HCT116 (cell line): ENCODE measurements at regions not wholly inside any gene's neighbourhood (a gene's known extent, or its start where the extent isn't known, plus 50 kb on each side); places are given as distances from the start of the nearest gene placed in this dataset.

Experiments
- CEBPB ChIP-seq: IDR thresholded peaks from 2 replicates; pipeline ENCODE4 v1.6.1; 2012; ENCODE audit warnings: low read depth
- EZH2 ChIP-seq: fragments of 200-600 bp; sonication (generic); IDR thresholded peaks from 2 replicates; pipeline ENCODE4 v1.6.1; 2017; ENCODE audit warnings: antibody characterized with exemption, mixed run types
- EZH2phosphoT487 ChIP-seq: fragments of 200-600 bp; IDR thresholded peaks from 2 replicates; pipeline ENCODE4 v1.6.1; 2018; ENCODE audit warnings: antibody characterized with exemption, borderline replicate concordance
- FOSL1 ChIP-seq: IDR thresholded peaks from 2 replicates; pipeline ENCODE4 v1.6.1; 2012; ENCODE audit warnings: low read depth
- JUND ChIP-seq: IDR thresholded peaks from 2 replicates; pipeline ENCODE4 v1.6.1; 2012
- POLR2A ChIP-seq: IDR thresholded peaks from 2 replicates; pipeline ENCODE4 v1.7.0; 2011; ENCODE audit warnings: borderline replicate concordance; ENCODE audit not compliant: insufficient read depth, insufficient read length; ENCODE audit errors: extremely low read depth
- POLR2AphosphoS5 ChIP-seq: IDR thresholded peaks from 2 replicates; pipeline ENCODE4 v1.6.1; 2011; ENCODE audit warnings: mild to moderate bottlenecking, low read depth, low read length, moderate library complexity
- SIN3A ChIP-seq: IDR thresholded peaks from 2 replicates; pipeline ENCODE4 v1.6.1; 2012; ENCODE audit warnings: low read depth
- SP1 ChIP-seq: IDR thresholded peaks from 2 replicates; pipeline ENCODE4 v1.6.1; 2012; ENCODE audit warnings: low read depth
- ZFX ChIP-seq: fragments of 450-650 bp; IDR thresholded peaks from 2 replicates; pipeline ENCODE4 v1.6.1; 2017
- TF ChIP-seq, protein P1 (sequence below), 3 experiments: fragments of 200-600 bp in 1 of 3; sonication (generic) in 1 of 3; IDR thresholded peaks in 2 of 3; conservative IDR thresholded peaks in 1 of 3; 2 replicates each; pipeline ENCODE4 v1.5.1; 2012 to 2017; ENCODE audit warnings: low read depth in 2 of 3, low read length in 2 of 3, antibody characterized with exemption in 1 of 3, borderline replicate concordance in 1 of 3, control low read depth in 1 of 3, mild to moderate bottlenecking in 1 of 3, mixed read lengths in 1 of 3, mixed run types in 1 of 3, moderate library complexity in 1 of 3; ENCODE audit not compliant: insufficient read depth in 1 of 3

DNA sequence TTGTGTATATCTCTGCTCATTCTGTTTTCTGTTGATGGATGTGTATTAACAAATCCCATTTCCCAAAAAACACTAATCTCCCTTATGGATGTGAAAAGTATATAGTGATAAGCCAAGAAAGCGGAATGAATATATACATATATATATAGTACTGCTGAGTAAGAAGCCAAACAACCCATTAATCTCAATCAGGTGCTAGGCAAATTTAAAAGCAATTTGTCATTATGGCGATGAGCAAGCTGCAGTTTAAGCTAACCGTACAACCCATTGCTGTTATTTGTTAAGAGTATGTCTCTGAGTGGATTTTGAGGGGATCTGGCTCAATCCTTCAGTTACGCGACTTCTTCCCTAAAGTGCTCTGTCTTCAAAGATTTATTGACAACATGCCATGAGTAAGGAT, 640.4 kb upstream of the ARRDC3 start:
- TF ChIP-seq JUND (no peak), POLR2A (no peak), SP1 (no peak), EZH2phosphoT487 (no peak), CEBPB (no peak), ZFX (no peak), EZH2 (no peak), POLR2AphosphoS5 (no peak), SIN3A (no peak), FOSL1 (no peak)
- TF ChIP-seq, protein P1, sequence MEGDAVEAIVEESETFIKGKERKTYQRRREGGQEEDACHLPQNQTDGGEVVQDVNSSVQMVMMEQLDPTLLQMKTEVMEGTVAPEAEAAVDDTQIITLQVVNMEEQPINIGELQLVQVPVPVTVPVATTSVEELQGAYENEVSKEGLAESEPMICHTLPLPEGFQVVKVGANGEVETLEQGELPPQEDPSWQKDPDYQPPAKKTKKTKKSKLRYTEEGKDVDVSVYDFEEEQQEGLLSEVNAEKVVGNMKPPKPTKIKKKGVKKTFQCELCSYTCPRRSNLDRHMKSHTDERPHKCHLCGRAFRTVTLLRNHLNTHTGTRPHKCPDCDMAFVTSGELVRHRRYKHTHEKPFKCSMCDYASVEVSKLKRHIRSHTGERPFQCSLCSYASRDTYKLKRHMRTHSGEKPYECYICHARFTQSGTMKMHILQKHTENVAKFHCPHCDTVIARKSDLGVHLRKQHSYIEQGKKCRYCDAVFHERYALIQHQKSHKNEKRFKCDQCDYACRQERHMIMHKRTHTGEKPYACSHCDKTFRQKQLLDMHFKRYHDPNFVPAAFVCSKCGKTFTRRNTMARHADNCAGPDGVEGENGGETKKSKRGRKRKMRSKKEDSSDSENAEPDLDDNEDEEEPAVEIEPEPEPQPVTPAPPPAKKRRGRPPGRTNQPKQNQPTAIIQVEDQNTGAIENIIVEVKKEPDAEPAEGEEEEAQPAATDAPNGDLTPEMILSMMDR (IDR thresholded peaks at IDR 0.05 in 2 of 3, conservative IDR thresholded peaks at IDR 0.05 in 1 of 3; ENCODE audit: borderline replicate concordance in 1 of 3, insufficient read depth in 1 of 3, low read depth in 2 of 3, low read length in 2 of 3), result no peak
